HL-60 (cell line): ENCODE measurements at regions not wholly inside any gene's neighbourhood (a gene's known extent, or its start where the extent isn't known, plus 50 kb on each side); places are given as distances from the start of the nearest gene placed in this dataset.

Experiments used
- DNase-seq, 2 experiments: peaks; one replicate each; pipeline ENCODE4 v3.0.0-alpha.2; 2010 to 2020; ENCODE audit warnings: low read depth in 1 of 2, low spot score in 1 of 2
- H3K27ac ChIP-seq: fragments of 250-450 bp; sonication (Bioruptor Pico); replicated peaks from 2 replicates; pipeline ENCODE4 v1.5.1; 2020; ENCODE audit warnings: mild to moderate bottlenecking, moderate library complexity
- H3K27me3 ChIP-seq: fragments of 250-450 bp; sonication (Bioruptor Pico); 2 replicates; pipeline ENCODE4 v1.5.1; 2021; ENCODE audit warnings: mild to moderate bottlenecking, moderate library complexity; ENCODE audit not compliant: insufficient read depth, poor library complexity, severe bottlenecking
- H3K4me3 ChIP-seq: replicated peaks from 2 replicates; pipeline ENCODE4 v1.5.1; 2011; ENCODE audit warnings: mild to moderate bottlenecking, control low read depth, low read length; ENCODE audit not compliant: insufficient read depth
- CTCF ChIP-seq: IDR thresholded peaks from one replicate; pipeline ENCODE4 v1.5.1; 2011; ENCODE audit warnings: low read length, control low read depth, inconsistent platforms; ENCODE audit not compliant: insufficient read depth
- GABPA ChIP-seq: IDR thresholded peaks from 2 replicates; pipeline ENCODE4 v1.6.1; 2012; ENCODE audit warnings: low read depth
- POLR2AphosphoS5 ChIP-seq: IDR thresholded peaks from 2 replicates; pipeline ENCODE4 v1.6.1; 2012; ENCODE audit warnings: low read depth
- REST ChIP-seq: IDR thresholded peaks from 2 replicates; pipeline ENCODE4 v1.6.1; 2012; ENCODE audit warnings: low read depth; ENCODE audit not compliant: insufficient replicate concordance
- SPI1 ChIP-seq: IDR thresholded peaks from 2 replicates; pipeline ENCODE4 v1.6.1; 2012; ENCODE audit warnings: low read depth, mild to moderate bottlenecking, borderline replicate concordance

DNA sequence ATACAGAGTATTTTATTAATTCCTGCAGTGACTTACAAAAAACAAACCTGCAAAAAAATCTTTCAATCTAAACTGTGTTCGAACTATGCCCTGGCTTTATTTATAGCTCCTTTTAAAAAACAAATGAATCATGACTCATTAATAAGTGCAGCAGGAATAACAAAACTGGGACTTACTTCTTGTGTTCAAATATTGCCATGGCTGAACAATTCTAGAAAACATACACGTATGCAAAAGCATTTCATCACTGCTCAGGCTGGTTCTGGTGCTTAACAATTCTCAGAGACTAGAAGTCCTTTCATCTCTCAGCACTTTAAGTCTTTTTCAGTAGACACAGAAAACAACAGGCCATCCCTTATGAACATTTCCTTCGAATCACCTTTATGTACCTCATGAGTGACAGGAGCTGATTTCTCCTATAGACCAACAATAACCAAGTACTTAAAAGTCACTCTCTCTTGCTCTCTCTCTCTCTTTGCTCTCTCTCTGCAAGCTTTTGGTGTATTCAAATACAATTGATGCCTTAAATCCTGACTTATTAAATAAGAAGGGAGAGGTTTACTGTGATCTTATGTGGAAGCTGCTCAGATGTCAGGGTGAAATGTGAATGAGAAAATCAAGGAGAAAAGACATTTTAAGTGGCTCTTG is 268.8 kb downstream of the TTC8 start:
- no peak for TF ChIP-seq REST
- TF ChIP-seq GABPA = no peak
- TF ChIP-seq CTCF = no peak
- TF ChIP-seq SPI1 = no peak
- TF ChIP-seq POLR2AphosphoS5 = no peak
- DNase-seq = no peak
- Histone ChIP-seq H3K27me3 (no peaks in the 10 kb centered on the region), H3K27ac (no peak overlapping the region), H3K4me3 (no peak overlapping the region)

- Histone ChIP-seq H3K4me3 (no peak overlapping the region), H3K27me3 (no peaks in the 10 kb centered on the region), H3K27ac (no peak overlapping the region)
- DNase-seq = no peak
- TF ChIP-seq SPI1 (no peak), REST (no peak), CTCF (no peak), GABPA (no peak), POLR2AphosphoS5 (no peak)
Observed at GRCh38 chr14:89095036-89095435, 270.6 kb downstream of the TTC8 start.

- no peak for DNase-seq
- H3K4me3 ChIP-seq = no peak overlapping the region
- no peak overlapping the region for H3K27ac ChIP-seq
- TF ChIP-seq GABPA (no peak), CTCF (no peak), SPI1 (no peak), REST (no peak), POLR2AphosphoS5 (no peak)
- H3K27me3 ChIP-seq = no peaks in the 10 kb centered on the region
Observed at GRCh38 chr14:89096946-89097345, 272.5 kb downstream of the TTC8 start.
